CD4-positive, alpha-beta T cell treated with Interleukin-4 for 1 hour (primary cell): ENCODE measurements at regions not wholly inside any gene's neighbourhood (a gene's known extent, or its start where the extent isn't known, plus 50 kb on each side); places are given as distances from the start of the nearest gene placed in this dataset.

Source experiments
- DNase-seq, 2 donors: peaks; one replicate each; pipeline ENCODE4 v3.0.0-alpha.2; 2020 to 2022

DNA sequence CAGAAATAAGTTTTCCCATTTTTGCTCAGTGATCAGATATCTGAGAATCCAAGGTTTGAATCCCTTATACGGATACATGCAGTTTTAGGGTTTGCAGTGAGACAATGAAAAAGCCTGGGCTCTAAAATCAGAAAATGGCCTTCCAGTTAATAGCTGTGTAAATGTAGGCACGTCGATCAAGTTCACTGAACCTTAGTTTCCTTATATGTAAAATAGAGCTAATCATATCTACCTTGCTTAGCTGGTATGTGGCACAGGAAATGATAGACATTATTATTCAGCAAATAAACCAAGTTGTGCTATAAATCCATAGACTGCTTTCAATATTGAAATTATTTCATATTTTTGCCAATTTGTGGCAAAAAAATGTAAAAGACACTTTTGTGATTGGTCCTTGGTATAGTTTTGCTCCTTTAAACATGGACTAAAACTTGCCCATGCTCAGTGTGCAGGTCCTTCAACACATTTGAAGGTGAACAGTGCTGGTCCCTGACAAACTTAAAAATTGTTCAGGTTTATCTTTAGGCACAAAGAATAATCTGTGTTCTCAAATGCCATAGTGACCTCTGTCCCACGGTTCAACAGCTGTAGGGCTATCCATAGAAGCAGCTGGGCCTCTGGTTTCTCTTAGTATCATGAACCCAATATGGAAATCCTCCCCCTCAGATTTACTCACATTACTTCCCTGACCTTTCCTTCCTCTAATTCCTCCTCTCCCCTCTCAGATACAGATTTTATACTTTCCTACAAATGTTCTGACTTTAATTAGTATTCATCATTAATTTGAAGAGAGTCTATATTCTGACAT, 51.0 kb downstream of the CCDC54 start:
- DNase-seq, result no peak

DNA sequence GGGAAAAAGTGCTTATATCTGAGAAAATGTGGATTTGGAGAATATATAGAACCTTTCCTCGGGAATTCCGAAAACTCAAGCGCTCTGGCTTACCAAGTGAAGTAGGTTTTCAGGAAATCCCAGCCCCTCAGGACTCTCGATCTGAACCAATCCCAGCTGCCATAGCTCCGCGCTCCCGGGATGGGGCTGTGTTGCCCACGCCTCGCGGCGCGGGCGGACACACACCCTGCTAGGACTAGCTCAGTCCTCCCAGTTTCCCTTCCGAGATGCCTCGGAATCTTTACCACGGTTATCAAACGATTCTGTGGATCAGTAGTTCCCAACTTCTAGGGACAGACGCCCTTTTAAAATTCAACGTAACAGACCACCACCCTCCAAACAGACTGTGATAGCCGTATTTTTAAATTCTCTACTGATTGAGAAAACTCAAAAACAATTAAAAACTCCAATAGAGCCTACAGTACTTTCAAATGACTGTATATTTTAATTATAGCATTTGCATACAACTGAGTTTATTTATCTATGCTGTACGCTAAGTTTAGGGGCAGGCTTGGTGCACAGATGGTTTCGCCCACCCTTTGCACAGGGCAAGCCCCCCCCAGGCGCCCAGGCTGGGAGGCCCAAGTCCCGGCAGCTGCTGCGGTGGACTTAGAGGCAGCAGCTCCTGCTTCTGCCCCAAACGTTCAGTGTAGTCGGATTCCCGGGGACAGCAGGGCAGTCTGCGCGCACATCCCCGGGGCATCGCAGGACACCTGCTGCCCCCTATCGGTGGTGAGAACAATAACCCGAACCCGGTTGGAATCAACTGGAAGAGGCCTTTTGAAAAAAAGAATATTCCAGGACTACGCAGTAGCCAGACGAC, 52.3 kb downstream of the CCDC54 start:
- peak; percentile 66 to 67 for DNase-seq

DNA sequence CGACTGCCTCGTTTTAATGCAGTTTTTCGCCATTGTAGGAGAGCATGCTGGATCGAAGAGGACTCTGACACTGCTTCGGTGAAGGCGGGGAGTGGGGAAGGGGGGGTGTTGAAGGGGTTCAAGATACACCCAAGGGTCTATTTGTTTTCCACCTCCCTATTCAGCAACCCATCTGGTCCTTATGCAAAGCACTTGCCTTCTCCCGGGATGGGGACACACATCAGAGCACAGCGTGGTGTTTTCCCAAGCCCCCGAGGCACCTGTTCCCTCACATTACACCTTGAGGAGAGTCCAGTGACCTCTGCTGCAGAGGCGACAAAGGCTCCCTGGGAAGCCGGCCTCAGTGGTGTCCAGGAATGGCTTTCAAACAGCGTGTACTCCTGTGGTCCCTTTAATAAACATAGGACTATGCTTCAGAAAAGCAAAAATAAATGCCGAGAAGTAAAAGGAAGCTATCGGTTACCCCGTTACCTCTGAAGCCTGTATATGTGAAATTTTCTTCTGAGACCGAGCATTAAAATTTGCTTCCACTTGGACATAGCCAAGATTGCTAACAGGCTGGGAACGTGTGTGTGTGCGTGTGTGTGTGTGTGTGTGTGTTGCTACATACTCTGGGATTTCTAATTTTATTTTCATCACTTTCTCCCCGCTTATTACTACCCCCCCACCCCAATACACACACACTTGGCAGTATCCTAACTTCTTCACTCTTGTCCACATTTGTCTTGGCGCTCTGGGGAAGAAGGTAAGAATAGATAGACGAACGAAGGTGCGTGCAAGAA, 53.2 kb downstream of the CCDC54 start:
- DNase-seq, result no peak

DNA sequence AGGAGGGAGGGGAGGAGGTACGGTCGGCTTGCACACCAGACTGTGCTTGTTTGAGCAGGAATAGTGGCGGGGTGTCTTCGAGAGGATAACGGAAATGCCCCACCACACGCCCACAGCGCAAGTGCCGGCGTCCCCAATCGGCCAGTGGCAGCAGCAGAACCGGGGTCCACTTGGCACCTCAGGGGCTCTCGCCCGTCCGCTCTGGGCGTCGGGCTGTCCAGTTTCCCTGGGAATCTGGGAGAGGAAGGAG, 53.7 kb downstream of the CCDC54 start:
- peak in 1 of 2 donors; percentile 25 for DNase-seq

DNA sequence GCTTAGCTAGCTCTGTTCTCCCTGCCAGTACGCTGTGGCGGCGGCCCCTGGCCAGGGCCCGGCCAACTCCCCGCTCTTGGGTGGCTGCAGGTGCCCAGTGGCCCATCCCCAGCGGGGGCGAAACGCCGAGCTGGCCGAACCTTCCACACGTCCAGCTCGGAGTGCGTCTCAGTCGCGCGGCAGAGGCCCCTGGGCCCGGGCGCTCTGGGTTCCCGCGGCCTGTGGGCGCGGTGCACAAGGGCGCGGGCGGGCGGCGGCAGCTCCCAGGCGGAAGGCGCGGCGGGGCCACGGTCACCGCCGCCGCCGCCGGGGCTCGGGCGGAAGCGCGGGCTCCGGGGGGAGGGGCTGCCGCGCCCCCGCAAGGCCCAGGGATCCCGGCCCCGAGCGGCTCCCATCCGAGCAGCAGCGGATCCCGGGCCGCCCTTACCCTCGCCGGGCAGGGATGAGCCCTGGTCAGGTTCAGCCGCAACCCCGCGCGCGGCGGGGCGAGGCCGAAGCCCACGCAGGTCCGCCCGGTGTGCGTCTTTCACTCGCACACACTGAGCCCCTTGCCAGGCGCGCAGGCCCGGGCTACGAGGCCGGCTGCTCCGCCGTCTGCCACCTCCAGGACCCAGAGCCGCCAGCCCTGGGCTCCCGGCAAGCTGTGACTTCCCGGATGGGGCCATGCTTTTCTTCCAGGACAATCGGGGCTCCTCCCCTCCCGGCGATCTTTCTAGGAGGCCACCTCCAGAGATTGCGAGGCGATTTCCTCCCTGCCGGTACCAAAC, 54.2 kb downstream of the CCDC54 start:
- peak; percentile 32 to 35 for DNase-seq

DNA sequence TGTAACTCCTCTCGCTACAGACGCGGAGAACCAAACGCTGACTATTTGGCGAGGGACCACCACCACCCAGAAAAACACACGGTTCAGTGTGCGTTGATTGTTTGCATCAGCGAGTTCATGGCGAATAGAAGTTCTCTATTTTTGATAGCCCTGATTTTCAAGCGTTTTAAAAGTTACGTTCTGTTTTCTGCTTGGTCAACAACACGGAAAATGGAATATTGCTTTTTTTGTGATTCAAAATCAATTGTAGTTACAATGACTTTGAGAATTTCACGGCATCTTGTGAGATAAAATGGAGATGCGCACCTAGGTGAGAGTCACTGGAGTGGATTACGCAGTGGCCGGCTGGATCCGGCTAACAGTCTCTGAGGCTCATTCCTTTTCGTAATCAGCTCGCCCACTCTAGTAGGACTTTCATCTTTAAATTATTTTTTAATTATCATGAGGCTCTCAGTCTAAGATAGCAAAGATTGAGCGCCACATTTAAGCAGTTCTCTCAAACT, 54.8 kb downstream of the CCDC54 start:
- DNase-seq, result no peak

DNA sequence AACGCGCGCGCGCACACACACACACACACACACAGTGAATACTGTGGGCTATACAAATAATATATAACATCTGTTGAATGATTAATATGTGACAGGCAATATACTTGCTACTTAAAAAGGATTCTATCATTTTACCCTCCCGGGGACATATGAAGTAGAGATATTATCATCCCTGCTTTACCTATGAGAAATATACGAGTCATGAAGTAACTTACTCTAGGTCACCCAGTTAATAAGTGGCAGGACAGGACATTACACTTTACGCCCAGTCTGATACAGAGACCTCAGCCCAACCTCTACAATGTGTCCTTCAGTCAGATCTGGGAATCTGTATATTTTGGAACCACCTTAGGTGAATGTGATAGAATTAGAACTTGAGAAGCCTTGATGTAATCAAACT, 55.4 kb downstream of the CCDC54 start:
- no peak for DNase-seq

DNA sequence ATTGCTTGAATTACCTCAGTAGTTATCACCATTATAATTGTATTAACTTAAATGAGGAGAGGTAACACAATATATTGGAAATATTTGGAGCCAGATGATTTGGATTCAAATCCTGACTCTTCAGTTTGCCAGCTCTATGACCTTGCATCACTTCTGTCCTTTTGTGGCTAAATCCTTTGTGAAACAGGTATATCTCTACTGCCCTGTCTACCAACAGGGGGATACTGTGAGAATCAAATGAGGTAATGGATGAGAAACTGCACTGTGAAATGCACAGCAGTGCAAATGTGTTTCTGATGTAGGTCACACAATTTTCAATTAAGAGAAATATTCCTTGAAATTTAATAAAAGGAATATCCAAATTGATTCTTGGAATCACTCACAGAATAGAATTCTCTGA, 58.8 kb downstream of the CCDC54 start:
- DNase-seq, result no peak

DNA sequence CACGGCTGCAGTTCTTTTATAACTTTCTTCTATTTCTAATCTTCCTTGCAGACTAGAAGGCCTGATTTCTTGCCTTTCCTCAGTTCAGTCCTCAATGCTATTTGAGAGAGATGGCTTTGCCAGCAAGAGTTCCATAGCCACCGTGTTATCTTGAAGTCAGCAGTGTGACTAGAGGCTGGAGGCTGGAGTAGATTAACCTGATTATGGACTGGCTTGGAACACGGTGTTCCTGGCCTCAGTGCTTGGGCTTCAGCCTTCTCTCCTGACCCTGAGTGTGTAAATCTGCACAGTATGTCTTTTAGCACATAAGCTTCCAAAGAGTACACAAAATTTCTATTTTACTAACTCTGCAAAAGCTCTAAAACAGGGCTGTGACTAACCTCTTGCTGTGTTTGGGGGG, 61.4 kb downstream of the CCDC54 start:
- no peak for DNase-seq

DNA sequence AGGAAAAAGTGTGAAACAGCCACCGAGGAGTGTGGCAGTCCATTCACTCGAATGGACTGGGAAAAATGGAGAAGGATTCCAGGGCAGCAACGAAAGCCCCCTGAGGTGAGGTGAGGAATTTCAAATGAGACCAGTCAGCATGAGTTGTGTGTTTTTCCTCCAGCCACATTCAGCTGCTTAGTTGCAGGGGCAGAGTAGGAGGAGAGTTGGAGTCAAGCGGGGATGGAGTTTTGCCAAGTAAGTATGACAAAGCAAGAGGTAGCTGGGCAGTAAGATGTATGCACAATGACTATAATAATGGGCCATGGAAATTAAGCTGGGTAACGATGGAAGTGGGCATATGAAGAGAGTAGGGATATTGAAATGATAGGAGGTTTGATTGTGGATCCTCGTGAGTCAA, 64.4 kb downstream of the CCDC54 start:
- no peak for DNase-seq

DNA sequence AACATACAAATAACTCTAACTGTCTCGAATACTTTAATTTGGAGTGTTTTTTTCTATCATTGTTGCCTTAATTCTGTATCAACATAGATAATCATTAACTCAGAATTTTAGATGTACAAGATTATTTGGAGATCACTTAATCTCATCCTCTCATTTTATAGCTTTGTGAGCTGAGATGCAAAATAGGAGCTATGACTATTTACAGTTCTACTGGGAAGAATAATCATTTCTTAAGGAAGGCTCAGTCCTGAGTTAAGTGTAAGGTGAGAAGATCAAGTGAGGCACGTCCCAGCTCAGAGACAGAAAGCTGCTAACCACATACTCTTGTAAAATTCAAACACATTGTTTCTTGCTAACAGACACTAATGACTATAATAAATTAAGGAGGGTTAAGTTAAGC, 66.2 kb downstream of the CCDC54 start:
- DNase-seq, result no peak

DNA sequence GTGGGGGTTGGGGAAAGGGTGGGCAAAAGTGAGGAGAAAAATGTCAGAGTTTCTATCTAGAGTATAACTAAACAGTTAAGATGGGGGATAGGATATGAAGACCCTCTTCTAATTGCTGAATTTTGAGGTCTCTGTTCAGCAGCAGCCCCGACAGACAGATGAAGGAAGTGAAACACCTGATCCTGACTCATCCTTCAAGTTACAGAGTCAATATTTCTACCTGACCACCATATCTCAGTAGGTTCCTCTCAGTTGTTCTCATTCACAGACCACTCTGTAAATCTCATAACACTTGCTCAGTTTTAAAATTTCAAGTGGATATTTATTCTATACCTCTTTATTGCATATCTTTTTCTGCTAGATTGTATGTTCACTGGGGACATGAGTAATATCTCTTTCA, 69.5 kb downstream of the CCDC54 start:
- DNase-seq, result no peak

DNA sequence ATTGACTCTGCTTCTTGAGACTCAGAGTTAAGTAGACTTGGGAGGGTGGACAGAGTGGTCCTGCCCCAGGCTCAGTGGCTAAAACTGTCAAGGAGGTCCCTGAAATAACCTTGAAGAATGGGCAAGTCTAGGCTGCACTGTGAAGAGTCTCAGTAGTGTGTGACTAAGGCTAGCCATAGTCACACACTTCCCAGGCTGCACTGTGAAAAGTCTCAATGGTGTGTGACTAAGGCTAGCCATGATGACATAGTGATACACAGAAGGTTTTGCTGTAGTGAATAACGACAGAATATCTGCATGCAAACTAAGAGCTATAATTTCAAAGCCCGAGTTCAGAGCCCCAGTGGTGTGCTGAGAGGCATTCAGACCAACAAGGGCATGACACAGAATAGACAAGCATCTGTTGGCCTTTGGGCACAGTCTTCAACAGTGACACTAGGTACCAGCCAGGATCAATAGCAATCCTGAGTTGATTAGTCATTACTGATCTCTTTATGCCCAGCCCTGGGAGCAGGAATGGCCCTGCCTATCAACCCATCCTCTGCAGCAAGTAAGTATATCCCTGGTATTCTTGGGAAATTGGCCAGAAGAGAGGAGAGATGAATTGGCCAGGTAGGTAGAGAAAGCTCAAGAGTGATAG, 72.4 kb upstream of the BBX start:
- no peak for DNase-seq

DNA sequence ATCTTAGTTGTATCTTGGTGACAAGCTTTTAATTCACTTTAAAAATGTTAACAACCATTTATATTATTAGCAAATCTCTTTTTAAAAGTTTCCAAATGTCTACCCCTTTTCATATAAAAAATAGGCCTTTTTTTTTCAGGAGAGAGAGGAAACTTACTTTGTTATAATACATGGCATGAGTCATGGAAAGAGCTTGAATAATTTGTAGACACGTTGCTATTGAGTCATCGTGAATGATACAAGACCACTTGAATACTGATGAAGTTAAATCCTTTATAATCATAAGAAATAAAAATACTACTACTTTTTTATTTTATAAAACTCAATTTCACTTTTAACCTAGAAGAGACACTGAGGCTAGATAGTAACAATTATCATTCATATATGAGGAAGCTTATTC, 70.3 kb upstream of the BBX start:
- DNase-seq, result no peak

DNA sequence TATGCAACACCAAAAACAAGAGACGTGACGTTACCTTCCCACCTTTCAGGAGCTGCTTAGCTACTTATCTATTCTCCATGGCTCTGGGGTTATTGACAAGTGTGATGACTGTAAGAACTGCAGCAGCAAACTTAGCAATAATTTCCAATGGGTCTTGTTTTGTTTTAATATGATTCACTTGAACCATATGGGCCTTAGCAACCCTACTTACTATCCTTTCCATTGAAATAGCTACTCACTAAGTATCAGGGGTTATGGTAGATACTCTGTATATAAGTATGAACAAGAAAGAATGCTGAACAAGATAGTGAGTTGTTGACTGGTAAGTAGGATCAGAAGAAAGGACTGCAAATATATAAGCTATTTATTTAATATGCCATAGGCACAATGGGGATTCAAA, 69.3 kb upstream of the BBX start:
- no peak for DNase-seq

DNA sequence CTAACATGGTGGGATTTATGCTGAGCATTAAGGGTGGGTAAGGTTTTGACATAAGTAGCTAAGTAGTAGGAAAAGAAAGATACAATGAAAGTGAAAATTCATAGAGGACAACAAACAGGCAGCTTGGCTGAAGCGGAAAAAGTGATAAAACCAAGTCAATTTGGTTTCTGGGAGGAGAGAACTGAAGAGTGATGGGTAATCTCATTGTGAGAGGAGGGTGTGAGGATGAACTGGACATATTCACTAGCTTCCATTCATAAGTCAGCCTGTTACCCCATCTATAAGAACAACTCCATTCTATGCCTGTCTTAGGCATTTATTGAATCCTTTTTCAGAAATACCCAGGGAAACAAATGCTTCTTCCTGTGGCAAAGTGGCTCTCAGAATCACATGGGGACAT, 67.1 kb upstream of the BBX start:
- no peak for DNase-seq

DNA sequence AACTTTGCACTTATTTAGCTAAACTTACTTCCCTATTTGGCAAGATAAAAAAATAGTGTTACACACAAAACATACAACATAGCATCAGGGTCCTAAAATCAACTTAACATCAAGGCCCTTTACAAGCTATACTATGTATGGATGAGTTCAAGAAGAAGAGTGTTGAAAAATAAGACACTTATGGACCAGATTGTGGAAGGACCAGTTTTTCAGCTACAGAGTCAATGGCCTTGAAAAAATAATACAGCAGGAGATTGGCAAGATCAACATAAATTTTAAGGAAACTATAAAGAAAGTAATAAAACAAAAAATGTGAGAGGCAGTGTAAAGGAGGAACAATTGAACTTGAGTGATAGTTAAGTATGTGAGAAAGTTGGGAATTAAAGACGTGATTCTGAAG, 66.3 kb upstream of the BBX start:
- DNase-seq, result no peak

DNA sequence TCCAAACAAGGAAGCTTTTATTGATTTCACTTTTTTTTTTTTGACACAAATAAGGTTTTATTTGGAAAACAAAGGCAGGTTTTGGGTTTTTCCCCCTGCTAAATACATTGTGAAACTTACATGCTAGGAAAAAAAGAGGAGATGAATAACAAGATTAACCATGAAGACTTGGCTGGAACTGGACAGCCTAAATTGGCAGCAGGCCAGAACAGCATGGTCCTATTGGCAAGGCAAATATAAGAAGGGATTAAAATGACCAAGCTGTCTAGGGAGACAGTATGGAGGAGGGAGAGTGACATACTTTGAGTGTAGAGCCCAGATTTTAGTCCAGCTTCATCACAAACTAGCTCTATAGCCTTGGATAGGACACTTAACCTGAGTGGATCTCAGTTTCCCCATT, 63.9 kb upstream of the BBX start:
- DNase-seq, result no peak

DNA sequence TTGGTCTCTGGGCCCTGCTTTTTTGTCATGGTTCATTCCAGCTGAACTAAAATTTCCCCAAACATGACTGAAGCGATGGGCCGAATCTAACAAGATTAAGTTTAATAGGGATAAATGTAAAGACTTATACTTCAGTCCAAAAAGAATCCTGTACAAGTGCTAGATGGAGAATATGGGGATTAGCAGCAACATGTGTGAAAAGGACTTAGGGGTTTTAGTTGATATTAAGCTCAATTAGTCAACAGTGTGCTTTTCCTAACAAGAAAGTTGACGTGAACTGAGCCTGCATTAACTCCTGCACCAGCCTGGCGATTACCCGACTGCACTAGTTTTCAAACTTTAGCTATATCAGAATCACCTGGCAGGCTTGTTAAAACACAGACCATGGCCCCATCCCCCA, 61.0 kb upstream of the BBX start:
- no peak for DNase-seq

DNA sequence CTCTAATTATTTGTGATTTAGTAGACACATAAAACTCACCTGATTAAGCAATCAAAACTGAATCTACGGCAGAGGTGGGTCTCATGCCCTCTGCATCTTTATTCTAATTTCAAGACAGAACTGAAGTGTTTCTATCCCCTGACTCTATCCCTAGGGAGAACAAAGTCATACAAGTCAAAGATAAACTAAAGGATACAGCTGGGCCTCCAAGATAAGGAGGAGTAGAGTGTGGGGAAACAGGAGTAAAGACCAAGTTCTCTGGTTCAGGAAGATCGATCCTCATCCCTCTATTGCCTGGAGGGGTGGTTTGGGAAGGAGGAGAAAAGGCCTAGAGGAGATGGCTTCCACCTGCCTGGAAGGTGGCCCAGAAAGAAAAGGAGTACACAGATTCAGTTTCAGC, 58.7 kb upstream of the BBX start:
- no peak for DNase-seq

DNA sequence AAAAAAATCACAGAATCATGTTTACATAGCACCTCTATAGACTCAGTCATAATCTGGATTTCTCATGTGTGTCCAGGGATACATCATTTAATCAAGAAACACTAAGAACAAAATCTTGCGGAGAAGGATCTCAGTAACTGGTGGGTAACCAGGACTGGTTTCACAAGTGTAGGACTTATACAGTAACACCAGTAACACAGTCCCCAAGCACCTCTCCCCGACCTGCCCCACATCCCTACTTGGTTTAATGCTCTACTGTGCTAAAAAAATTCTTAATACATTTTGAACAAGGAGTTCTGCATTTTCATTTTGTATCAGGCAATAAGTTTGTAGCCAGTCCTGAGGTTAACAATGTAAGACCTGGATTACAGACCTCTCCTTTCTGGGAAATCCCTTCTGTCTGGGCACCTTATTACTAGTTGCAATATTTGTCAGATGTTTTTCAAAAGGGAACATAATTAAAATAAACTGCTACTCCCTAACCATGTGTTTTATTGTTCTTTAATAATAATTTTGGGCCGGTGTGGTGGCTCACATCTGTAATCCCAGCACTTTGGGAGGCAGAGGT, 57.6 kb upstream of the BBX start:
- DNase-seq, result no peak

DNA sequence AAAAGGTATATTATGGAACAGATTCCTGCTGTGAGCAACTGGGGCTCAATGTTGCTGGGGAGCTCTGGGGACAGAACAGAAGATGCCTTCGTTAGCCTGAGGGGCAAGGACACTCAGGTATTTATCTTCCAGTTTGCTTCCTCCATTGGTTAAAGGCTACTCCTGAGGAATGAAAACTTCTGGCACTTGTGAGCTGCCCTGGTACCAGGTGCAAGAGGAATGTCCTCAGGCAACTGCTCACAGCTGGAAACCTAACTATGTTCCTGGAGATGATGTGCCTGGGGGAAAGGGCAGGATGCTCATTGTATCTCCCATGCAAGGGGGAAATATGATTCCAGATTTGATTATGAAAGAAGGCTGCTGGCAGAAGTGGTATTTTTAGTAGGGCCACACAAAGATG, 54.0 kb upstream of the BBX start:
- DNase-seq, result no peak
